ENCODE measurements at regions not wholly inside any gene's neighbourhood (a gene's known extent, or its start where the extent isn't known, plus 50 kb on each side); places are given as distances from the start of the nearest gene placed in this dataset.

- Histone ChIP-seq H3K27ac (ENCODE audit: low read depth, low read length) (no peak overlapping the region), H3K27me3 (ENCODE audit: control insufficient read depth, insufficient read depth, low read length, poor library complexity, severe bottlenecking) (no peaks in the 10 kb centered on the region), H3K36me3 (ENCODE audit: control insufficient read depth, insufficient read depth, low read length) (no peaks in the 10 kb centered on the region), H3K9ac (ENCODE audit: extremely low read depth, low read length, poor library complexity, severe bottlenecking) (no peak overlapping the region), H3K9me3 (ENCODE audit: control insufficient read depth, low read length) (no peaks in the 10 kb centered on the region), H3K4me3 (ENCODE audit: low read length) (no peak overlapping the region), H3K4me1 (ENCODE audit: control insufficient read depth, insufficient read depth, low read length) (no peaks in the 10 kb centered on the region)
- Mint-ChIP-seq H3K9me3 (peaks cover 7% of the 10 kb centered on the region), H3K36me3 (ENCODE audit: low read depth) (no peaks in the 10 kb centered on the region), H3K27ac (no peak overlapping the region), H3K4me1 (no peaks in the 10 kb centered on the region), H3K27me3 (ENCODE audit: insufficient read depth) (peaks cover 3% of the 10 kb centered on the region), H3K4me3 (no peak overlapping the region)
- WGBS, 2 experiments (ENCODE audit: insufficient coverage in 1 of 2, insufficient read length in 1 of 2) = 89 to 100% methylated on average over 2 to 3 of the region's 3 CpGs
- TF ChIP-seq CTCF (conservative IDR thresholded peaks at IDR 0.05) = no peak
- DNase-seq = no peak
These were observed 149.3 kb downstream of the EBLN2 start for GRCh38 chr3:73210759-73211158.

GRCh38 chr3:73212683-73213082, 151.2 kb downstream of the EBLN2 start:
- no peaks in the 10 kb centered on the region for H3K27me3 ChIP-seq (ENCODE audit: control insufficient read depth, insufficient read depth, low read length, poor library complexity, severe bottlenecking)
- Mint-ChIP-seq H3K27me3 (ENCODE audit: insufficient read depth) (no peaks in the 10 kb centered on the region), H3K36me3 (ENCODE audit: low read depth) (no peaks in the 10 kb centered on the region), H3K4me1 (no peaks in the 10 kb centered on the region), H3K27ac (no peak overlapping the region), H3K4me3 (no peak overlapping the region), H3K9me3 (peaks cover 7% of the 10 kb centered on the region)
- H3K4me1 ChIP-seq (ENCODE audit: control insufficient read depth, insufficient read depth, low read length) = no peaks in the 10 kb centered on the region
- WGBS, 2 experiments (ENCODE audit: insufficient coverage in 1 of 2, insufficient read length in 1 of 2) = 89 to 100% methylated on average over 1 to 3 of the region's 3 CpGs
- DNase-seq = no peak
- no peak overlapping the region for H3K27ac ChIP-seq (ENCODE audit: low read depth, low read length)
- H3K9ac ChIP-seq (ENCODE audit: extremely low read depth, low read length, poor library complexity, severe bottlenecking) = no peak overlapping the region
- no peak overlapping the region for H3K4me3 ChIP-seq (ENCODE audit: low read length)
- TF ChIP-seq CTCF (conservative IDR thresholded peaks at IDR 0.05) = no peak
- H3K9me3 ChIP-seq (ENCODE audit: control insufficient read depth, low read length) = no peaks in the 10 kb centered on the region
- H3K36me3 ChIP-seq (ENCODE audit: control insufficient read depth, insufficient read depth, low read length) = no peaks in the 10 kb centered on the region

- Histone ChIP-seq H3K27ac (ENCODE audit: low read depth, low read length) (no peak overlapping the region), H3K4me1 (ENCODE audit: control insufficient read depth, insufficient read depth, low read length) (no peaks in the 10 kb centered on the region), H3K4me3 (ENCODE audit: low read length) (no peak overlapping the region), H3K9me3 (ENCODE audit: control insufficient read depth, low read length) (no peaks in the 10 kb centered on the region), H3K9ac (ENCODE audit: extremely low read depth, low read length, poor library complexity, severe bottlenecking) (no peak overlapping the region), H3K36me3 (ENCODE audit: control insufficient read depth, insufficient read depth, low read length) (no peaks in the 10 kb centered on the region), H3K27me3 (ENCODE audit: control insufficient read depth, insufficient read depth, low read length, poor library complexity, severe bottlenecking) (no peaks in the 10 kb centered on the region)
- Mint-ChIP-seq H3K27ac (no peak overlapping the region), H3K4me3 (no peak overlapping the region), H3K27me3 (ENCODE audit: insufficient read depth) (no peaks in the 10 kb centered on the region), H3K4me1 (no peaks in the 10 kb centered on the region), H3K9me3 (peaks cover 7% of the 10 kb centered on the region), H3K36me3 (ENCODE audit: low read depth) (no peaks in the 10 kb centered on the region)
- DNase-seq = no peak
- 88 to 90% methylated on average over 1 of the region's 1 CpG for WGBS, 2 experiments (ENCODE audit: insufficient coverage in 1 of 2, insufficient read length in 1 of 2)
- TF ChIP-seq CTCF (conservative IDR thresholded peaks at IDR 0.05) = no peak
These were observed 152.4 kb downstream of the EBLN2 start for GRCh38 chr3:73213896-73214295.
